Lung microvascular endothelial cell (primary cell): ENCODE measurements at regions not wholly inside any gene's neighbourhood (a gene's known extent, or its start where the extent isn't known, plus 50 kb on each side); places are given as distances from the start of the nearest gene placed in this dataset.

Source experiments
- DNase-seq, 2 donors: peaks; one replicate each; pipeline versions ENCODE4 v3.0.0 to v3.0.0-alpha.2; 2010; ENCODE audit warnings: low read depth in 2 of 2

DNA sequence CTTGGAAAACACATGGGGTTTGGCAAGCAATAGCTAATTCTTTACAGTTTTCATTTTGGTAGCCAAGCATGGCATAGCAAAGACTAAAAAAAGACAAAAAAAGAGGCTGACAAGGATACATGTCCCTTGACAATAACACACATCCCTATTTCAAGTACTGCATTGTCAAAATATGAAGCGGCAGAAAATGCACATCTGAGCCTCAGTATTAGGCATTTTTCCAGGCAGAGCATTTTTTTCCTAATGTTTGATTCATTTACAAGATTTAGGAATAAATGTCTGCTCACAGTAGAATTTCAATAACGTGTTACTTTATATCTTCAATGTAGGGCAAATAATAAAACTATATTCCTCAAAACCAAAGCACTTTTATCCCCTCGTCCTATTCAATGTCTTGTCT lies 216.3 kb upstream of the PCDH18 start:
- no peak for DNase-seq

DNA sequence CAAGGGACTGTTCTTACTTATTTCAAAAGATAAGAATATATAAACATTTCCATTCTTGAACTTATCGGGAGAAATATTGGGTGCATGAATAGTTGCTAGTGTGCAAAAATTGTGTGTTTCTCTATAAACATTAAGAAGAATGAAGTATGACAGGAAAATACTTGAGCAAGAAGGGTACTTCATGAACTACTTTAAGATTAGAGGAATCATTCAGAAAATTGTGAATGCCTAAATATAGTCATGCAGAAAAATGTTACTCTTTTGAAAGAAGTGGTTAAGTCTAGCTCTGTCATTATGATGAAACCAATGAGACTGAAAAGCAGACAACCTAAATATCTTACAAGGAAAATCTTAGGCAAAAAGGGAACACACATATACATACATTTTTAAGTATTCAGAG lies 207.8 kb upstream of the PCDH18 start:
- DNase-seq: no peak

DNA sequence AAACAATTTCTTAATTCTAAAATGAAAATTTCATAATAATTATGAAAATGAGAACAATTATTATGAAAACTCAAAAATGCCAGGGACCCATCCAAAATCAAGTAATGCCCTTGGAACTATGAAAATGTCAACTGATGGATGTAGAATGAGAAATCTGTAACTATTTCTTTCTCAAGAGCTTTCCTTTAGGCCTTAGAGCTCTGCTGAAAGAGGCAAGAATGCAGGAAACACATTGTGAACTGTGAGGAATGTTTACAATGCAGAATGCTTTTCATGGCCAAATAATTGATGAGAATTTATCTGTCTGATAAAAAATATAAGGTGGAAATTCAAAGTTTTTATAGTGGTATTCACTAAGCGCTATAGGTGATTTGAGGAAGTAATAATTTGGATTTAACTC lies 207.1 kb upstream of the PCDH18 start:
- DNase-seq: no peak

DNA sequence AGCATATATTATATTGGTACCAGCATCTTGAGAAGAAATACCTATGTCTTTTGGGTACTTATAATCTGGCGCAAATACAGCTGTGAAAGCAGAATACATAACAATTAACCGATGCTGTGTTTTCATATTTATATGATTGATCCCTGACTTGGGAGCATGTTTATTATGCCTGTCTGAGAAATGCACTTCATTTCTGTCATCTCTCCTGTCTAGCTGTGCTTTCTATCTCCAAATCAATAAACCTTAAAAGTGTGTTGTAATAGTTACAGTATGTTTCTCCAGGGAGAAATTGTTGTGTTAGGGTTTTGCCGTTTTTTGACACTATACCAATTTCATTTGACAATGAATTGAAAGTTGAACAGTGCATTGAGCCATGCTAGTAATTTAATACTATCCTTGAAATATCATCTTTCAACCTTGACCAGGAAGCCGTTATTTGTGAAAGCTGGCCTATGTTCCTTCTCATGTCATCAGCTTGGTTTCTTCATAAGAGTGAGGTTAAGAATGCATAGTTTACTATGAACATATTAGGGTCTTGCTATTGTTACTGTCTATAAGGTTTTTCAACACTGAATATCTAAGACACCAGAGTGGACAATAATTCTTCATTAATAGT lies 206.2 kb upstream of the PCDH18 start:
- DNase-seq: no peak

DNA sequence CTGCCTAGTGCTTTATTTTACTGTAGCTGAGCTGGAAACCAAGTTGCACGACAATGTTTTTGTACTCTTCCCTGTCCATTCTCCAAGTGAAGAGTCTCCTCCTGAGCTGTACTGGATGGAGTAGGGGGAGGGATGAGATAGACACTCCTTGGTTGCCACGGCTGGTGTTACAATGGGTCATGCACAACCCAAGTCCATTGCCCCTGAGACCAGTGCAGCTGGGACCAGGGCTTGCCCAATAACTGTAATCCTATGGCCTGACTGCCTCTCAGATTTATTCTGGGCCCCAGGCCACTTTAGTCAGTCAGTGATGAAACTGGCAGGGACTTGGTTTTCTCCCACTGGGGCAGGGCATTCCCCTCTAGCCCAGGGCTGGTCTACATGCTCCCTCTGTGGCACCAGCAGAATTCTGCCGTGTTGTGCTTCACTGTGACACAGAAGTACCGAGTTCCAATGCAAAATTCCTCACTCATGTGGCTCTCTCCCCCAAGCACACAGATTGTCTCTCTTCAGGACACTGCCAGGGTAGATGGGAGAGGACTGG lies 203.3 kb upstream of the PCDH18 start:
- DNase-seq: no peak

DNA sequence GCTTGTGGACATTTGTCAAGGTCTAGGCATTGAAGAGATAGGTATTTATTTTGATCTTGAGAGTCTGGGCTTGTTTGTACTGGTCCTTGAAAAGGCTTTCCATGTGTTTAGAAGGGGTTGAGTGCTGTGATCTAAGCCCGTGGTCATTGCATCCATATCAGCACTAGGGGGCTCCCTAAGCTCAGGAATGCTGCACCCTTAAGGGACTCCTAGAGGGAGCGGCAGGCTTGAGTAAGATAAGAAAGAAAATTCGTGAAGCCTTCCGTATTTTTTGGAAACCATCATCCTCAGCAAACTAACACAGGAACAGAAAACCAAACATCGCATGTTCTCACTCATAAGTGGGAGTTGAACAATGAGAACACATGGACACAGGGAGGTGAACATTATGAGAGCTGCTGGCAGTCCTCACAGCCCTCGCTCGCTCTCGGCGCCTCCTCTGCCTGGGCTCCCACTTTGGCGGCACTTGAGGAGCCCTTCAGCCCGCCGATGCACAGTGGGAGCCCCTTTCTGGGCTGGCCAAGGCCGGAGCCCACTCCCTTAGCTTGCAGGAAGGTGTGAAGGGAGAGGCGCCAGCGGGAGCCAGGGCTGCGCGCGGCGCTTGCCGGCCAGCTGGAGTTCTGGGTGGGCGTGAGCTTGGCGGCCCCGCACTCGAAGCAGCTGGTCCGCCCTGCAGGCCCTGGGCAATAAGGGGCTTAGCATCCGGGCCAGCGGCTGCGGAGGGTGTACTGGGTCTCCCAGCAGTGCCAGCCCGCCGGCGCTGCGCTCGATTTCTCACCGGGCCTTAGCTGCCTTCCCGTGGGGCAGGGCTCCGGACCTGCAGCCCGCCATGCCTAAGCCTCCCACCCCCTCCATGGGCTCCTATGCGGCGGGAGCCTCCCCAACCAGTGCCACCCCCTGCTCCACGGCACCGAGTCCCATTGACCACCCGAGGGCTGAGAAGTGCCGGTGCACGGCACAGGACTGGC lies 201.2 kb upstream of the PCDH18 start:
- DNase-seq: peak; percentile 47 to 52

DNA sequence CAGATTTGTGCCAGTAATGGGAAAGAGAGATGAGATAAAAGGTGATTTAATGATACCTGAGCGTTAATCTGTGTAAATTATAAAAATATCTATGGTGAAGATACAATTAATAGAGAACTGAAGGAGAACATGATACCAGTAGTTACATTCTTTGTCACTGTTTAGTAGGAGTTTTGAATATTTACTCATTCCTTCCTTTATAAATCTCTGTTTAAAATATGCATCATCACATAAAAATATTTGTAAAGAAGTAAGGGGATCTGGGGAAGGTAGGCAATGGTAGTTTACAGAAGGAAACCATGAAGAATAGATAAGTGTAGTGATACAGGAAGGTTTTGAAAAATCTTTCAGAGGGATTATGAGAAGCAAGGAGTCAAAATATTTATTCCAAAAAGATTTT lies 190.6 kb upstream of the PCDH18 start:
- no peak for DNase-seq

DNA sequence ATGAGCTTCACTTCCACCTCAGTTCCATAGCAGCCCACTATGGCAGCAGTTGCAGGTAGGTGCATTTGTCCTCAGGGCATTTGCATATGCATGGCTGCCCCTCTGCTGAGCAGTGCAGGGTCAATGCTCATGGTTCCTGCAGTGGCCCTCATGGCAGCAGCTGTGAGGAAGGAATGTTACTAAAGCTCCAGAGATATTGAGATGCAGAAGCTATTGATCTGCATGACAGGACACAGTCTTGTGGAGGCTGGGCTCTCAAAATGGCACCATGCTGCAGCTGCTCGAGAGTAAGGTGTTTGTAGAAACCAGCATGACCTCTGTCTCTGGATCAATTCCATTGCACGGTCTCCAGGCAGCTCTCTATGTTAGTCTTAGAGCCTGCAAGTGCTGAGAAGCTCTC lies 179.2 kb upstream of the PCDH18 start:
- DNase-seq: no peak

DNA sequence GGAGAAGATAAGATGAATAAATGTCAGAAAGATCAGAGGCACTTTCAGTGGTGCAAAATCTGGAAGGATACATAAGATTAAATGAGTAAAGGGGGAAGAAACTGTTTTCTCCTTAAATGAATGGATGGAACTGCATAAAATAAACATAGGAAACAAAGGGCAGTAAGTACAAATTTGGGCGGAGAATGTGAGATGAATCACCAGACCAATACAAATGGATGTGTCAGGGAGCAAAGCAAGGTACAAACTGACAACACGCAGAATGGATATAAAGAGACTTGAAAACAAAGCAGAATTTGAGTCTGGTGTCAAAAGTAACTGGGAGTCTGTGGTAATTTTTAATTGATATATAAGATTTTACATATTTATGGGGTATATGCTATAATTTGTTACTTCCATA lies 175.3 kb upstream of the PCDH18 start:
- peak in 1 of 2 donors; percentile 68 for DNase-seq

DNA sequence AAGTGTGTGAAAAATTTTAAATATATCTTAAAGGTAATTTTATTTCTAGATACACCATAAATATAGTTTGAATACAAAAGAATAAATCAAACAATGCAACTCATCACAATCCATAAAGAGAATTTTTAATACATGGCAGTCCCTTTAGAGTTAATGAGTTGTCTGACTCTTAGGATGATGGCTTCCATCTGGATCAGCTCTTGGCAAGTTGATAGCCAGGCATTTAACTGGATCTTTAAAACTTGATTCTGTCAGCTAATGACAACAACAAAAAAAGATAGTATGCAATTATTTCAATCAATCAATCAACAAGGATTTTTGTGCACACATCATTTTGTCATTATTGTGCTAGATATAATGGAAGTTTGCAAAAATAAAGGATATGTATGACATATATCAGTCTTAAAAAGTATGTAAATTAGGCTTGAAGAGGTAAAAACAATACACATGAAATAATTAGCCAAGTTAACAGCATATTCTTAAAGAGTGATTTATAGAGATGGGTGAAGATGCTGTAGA lies 174.9 kb upstream of the PCDH18 start:
- DNase-seq: no peak

DNA sequence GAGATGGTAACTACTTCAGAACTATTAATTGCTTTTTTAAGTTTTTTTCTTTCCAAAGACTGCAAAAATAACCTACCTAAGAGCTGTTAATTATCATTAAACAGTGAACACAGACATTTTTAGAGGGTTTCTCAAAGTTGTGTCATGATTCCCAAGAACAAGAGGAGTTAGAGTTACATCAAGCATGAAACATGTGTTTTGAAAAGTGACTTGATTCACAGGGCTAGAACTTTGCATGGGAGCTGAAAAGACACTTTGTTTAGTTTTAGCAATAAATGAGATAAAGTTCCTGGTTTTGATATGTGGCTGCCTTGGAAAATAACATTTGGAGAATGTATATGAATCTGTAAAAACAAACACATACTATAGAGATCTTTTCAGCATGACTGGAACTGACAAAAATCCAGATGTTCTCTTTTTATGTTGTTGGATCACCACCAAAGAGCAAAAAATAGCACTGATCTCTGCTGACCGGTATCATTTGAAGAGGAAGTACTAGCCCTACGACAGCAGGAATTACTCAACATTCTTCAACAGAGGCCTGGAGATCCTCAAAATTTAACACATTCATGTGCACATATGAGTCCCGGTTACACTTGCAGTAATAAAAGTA lies 173.0 kb upstream of the PCDH18 start:
- peak in 1 of 2 donors; percentile 53 for DNase-seq

DNA sequence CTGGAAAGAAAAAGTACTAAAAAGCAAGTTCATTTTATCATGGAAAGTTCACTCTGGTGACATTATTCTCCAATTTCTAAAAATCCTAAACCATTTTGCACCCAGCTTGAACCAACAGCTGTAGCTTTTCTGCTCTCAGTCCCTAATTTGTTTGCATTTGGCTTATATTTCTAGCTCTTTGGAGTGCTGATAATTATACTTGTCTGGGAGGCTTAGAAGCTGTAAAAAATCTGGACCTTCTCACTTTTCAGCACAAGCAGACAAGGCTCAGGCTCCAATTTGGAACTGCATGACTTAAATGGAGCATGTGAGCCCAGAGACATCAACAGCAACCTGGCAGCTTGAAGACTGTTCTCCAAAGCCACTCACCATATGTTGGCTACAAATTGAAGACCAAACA lies 170.9 kb upstream of the PCDH18 start:
- DNase-seq: no peak

DNA sequence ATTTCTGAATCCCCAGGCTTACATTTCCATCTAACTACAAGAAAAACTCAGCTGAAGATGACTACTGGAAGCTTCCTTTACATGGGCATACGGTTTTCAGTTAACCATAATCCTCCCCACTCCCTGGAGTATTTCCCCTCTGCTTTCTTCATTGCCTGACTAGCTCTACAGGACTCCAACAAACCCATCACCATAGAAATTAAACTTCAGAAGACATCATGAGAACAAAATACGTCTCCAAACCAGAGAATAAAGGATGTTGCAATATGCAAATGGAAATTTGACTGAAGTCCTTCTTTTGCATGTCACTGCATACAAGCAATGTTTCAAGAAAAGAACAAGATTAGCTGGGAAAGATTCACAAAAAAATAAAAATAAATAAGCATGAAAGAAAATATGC lies 170.2 kb upstream of the PCDH18 start:
- DNase-seq: no peak

DNA sequence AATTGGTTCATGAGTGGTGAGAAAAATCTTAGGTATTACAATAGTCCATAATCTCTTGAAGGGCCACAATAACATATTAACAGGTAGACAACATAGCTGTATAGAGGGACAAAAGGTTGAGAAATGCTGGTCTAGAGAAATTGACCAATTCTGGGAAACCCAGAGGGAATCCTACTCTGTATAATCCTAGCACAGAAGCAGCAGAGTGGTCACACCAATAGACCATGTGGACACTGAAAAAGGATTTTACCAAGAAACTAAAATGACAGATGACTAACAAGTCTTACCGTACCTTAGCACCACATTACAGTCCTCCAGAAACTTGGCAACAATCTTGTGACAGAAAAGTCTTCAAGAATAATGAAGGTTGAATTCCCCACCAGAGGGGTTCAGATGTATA lies 169.1 kb upstream of the PCDH18 start:
- DNase-seq: no peak

DNA sequence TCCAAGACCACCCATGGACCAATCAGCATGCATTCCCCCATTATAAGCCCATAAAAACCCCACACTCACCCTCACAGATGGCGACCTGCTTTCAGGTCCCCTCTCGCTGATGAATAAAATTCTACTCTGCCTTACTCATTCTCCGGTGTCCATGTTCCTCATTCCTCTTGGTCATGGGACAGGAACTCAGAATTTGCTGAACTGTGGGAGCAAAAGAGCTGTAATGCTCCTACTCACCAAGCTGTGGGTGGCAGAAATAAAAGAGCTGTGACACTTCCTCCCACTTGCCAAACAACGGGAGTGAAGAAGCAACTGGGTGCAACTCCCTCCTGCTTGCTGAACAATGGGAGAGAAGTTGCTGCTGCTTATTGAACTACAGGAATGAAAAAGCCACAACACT lies 168.5 kb upstream of the PCDH18 start:
- no peak for DNase-seq

DNA sequence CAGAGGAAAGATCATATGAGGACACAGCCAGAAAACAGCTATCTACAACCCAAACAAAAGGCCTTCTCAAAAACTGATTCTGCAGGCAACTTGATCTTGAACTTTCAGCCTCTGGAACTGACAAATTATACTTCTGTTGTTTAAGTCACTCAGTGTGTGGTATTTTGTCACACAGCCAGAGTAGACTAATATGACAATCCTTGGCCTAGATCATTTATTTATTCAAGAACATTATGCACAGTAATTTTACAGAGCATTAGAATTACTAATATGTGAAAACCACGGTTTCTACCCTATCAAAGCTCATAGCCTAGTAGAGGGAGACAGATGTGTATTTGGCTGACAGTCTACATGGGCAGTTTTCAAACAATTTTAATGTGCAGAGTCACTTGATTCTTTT lies 167.8 kb upstream of the PCDH18 start:
- no peak for DNase-seq

DNA sequence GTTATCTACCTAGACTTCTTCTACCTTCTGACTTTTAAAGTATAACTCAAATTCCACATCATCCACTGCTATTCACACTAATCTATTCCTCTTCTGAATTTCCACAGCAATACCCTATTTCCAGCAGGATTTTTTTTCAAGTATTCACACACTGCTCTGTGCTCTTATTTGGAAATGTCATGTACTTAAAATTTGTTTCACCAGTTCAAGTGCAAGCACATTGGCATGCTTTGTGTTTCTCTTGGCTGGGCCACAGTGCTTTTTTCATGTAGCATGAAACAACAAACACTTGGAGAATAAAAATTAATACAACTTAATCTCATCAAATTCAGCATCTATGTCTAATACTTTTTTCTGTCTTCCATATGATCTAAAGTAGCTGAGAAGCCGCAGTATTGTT lies 161.8 kb upstream of the PCDH18 start:
- no peak for DNase-seq

DNA sequence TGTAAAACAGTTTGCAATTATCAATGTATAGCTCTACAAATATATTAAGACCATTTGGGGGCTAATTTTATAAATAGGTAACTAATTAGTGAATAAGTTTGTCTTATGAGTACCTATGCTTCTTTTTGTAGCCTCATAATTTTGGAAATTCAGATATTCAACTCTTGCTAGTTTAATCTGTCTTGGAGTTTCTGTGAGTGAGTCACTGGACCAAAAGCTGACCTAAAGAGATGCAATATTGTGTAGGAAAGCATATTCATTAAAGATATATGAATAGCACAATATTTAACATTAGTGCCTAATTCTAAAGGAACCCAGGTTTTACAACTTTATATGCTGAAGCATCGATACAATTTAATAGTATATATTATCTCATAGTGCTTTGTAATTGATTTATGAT lies 161.3 kb upstream of the PCDH18 start:
- no peak for DNase-seq

DNA sequence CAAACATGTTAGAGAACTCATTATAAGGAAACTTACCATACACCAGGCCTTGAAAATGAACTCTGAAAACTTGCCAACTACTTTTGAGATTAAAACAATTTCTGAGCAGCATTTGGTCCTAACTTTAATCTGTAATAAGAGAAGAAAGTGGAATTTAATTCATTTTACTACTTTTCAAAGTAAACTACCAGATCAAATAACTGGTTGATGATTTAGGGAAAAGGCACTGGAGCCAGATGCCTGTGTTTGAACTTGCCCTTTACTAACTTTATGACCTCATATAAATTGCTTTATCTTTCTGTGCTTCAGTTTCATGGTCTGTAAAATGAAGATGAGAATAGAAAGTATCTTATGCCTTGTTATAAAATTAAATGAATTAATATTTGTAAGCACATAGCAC lies 159.9 kb upstream of the PCDH18 start:
- no peak for DNase-seq

DNA sequence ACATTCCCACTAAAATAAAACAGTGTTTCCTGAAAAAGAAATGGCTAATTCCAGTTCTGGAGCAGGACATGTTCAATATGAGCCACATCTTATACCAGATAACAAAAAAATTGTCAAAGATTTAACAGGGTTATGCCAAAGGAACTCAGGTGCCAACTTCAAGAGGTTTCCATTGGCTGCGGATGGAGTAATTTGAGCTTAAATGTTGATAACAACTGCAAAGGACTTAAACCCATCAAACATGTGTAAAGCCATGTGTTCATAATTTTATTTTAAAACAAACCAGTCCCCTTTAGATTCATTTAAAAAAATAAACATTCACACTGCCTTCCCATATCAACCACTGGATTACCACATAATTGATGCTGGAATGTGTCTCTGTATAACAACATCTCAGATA lies 156.4 kb upstream of the PCDH18 start:
- no peak for DNase-seq

DNA sequence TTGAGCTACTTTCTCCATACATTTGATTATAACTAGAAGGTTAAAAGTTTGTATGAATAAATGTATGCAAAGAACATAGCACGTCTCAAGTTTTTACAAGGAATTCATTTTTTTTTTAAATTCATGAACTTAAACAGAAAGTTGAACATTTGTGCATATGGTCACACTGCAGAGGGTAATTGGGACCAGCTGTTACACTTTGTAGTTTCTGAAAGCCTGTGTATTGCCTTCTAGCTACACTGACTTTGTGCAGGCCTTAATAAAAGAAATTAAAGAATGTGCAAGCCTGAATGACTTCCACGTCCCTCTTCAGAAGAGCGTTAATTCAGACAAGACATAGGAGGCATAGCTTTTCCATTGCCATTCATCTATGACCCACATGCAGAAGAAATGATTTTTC lies 153.1 kb upstream of the PCDH18 start:
- DNase-seq: no peak

DNA sequence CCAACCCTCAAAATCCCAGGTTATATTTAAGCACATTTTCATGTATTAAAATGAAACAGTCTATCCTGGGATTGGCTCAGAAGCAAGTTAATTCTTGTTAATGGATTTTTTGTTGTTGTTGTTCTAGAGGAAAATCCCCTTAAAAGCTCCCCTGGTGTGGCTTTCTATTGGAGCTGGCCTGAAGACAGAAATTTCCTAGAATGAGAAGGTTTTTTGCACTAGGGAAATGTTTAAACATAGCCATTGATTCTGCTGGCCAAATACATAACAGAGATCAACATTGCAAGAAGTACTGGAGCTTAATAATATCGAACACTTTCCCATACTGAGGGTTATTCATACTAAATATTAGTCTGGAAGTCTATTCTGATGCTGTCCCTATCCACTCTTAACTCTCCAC lies 148.8 kb upstream of the PCDH18 start:
- DNase-seq: no peak
